GM18498 (cell line): ENCODE measurements at regions not wholly inside any gene's neighbourhood (a gene's known extent, or its start where the extent isn't known, plus 50 kb on each side); places are given as distances from the start of the nearest gene placed in this dataset.

ENCODE experiments used
- ATAC-seq: cut with Tn5 transposase; IDR thresholded peaks from one replicate; pipeline ENCODE4 v1.9.1; 2021; ENCODE audit warnings: mild to moderate bottlenecking, moderate library complexity; ENCODE audit not compliant: unreplicated experiment

- no peak for ATAC-seq
Measured at GRCh38 chr4:15270201-15270600, 157.6 kb upstream of the C1QTNF7 start.

- no peak for ATAC-seq
Measured at GRCh38 chr4:15286041-15286440, 141.8 kb upstream of the C1QTNF7 start.

DNA sequence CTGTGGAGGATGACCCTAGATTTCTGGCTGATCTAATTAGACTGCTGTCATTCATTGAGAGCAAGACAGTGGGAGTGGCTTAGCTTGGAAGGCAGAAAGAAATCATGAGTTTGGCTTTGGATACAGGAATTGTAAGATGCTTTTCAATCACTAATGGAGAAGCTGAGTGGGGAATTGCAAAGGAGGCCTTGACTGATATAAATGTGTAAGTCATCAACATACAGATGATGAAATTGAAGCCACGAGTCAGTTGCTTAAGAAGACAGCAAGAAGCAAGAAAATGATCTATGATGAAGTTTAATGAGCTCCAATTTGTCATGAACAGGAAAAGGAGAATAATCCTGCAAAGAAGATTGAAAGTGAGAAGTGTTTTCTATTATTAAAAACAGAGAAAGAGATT is 136.7 kb upstream of the C1QTNF7 start:
- no peak for ATAC-seq

- no peak for ATAC-seq
Measured at GRCh38 chr4:15293711-15294110, 134.1 kb upstream of the C1QTNF7 start.

DNA sequence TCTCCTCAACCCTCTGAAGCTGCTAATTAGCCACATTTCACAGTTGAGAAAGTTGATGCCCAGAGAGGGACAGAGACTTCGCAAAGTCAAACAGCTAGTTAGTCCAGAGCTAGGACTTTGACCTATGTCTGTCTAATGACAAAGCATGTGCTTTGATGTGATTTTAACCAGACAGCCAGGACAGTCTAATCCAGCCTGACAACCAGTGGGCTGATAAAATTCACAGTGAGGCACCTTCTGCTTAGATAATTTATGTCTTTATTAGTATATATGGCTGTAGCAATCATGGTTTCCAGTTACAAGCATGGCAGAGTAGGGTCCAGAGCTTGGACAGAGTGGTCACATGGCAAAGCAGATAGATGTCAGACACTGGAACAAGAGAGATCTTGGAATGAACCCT is 133.6 kb upstream of the C1QTNF7 start:
- no peak for ATAC-seq

- ATAC-seq, result no peak
Measured at GRCh38 chr4:15294832-15295231, 133.0 kb upstream of the C1QTNF7 start.

DNA sequence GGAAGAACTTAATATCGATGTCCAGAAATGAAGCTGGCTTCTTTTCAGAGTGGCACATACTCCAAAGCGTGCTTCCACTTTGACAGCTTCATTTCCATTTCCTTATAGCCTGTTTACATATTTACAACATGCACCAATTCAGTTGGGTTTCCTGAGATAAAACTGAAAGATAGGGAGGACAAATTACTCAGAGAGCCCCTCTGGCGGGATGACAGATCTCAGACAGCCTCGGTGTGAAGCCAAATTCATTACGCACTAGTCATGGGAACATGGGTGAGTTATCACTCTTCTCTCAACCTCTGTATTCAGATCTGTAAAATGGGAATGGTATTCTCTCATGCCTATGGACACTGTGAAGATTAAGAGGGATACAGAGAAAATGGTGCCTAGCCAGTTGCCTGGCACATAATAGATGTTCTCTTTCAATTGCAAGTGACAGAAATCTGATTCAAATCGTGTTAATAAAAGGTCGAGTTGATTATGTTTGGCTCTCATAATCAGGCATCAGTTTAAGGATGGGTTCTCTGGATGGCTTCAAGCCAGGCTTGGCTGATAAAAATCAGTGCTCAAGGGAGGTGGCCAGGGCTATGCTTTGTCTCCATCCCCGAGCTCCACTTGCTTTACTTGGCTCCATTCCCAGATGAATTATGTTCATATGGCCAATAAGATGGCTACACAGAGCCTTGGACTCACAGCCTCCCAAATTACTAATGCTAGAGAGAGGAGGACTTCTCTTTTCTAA is 132.2 kb upstream of the C1QTNF7 start:
- no peak for ATAC-seq

DNA sequence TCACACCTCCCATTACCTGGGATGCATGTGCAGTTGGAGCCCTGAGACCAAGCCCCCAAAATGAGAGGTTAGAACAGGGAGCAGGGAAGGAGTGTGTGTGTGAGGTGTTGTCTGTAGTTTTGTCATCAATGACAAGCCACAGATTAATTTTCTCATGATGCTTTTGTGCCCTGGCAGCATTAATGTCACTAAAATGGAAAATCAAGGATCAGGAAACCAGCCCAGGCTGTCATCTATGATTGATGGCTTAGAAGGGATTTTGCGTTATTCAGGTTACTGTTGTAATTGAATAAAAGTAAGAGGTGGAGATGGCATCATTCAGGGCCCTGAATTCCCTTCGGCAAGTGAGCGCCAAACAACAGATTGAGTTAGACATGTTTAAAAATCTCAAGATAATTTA is 130.5 kb upstream of the C1QTNF7 start:
- no peak for ATAC-seq

GRCh38 chr4:15299627-15300026 is 128.2 kb upstream of the C1QTNF7 start:
- ATAC-seq, result no peak

DNA sequence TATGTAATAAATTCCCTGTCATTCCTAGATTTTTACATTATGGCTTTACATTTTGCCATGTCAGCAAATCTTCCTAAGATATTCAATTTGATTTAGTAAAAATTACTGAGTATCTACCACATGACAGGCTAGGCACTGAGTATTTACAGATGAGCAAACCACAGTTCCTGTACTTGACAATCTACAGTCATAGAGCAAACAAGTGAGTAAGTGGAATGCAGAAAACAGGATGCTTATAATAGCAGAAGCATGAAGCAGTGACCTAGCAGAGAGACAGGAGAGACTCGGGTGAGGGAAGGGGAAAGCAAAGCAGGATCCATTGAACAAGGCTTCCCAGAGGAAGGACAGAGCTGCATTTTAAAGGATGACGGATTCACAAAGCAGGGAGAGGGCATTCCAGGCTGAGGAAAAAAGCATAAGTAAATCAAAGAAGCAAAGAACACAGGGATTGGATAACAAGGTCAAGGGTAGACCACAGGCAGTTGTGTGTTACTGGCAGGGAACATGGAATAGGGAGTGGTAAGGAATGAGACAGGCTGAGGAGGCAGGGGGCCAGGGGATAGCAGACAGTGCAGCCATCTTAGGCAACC is 124.7 kb upstream of the C1QTNF7 start:
- no peak for ATAC-seq

- no peak for ATAC-seq
Measured at GRCh38 chr4:15314974-15315373, 112.9 kb upstream of the C1QTNF7 start.

DNA sequence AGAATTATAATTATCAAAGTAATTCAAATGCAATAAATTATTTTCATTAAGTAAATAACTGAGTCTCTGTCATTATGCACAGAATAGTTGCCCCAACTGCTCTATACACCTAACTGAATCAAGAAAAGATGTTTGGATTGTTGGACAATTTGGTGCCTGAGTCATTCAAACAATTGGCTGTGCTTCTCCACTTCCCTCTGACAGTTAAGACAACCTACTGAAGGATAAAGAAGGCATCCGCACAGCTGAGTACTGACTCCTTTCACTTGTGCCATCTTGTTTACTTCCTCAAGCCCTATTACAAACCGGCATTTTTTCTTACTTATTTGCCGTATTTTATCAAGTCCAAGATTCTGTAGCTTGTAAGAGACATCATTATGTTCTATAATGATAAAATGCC is 110.6 kb upstream of the C1QTNF7 start:
- no peak for ATAC-seq

DNA sequence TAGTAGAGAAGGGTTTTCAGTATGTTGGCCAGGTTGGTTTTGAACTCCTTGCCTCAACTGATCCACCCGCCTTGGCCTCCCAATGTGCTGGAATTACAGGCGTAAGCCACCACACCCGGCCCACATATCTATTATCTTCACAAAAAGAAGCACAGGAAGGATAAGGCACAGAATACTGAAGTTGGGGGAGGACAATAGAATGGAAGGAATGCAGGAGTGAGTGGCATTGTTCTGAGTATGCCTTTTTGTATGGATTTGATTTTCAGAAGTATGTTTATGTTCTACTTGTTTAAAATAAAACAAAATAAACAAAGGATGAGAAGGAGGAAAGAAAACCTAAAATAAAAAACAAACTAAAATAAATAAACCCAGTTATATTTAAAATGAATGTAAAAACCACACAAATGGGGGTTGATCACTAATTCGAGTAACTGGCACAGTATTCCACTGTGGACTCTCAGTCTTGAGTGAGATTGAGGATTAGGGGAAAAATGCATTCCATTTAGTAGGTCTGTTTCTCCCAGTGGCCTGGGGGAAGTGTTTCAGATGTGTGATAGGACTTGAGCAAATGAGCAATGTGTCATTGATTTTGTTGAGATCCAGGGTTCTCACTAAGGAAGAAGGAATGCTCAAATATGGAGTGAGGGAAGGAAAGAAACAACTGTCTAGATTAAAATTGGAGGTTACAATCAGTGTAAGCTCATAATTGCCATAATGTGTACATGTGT is 109.0 kb upstream of the C1QTNF7 start:
- no peak for ATAC-seq

- ATAC-seq, result no peak
Measured at GRCh38 chr4:15320121-15320678, 107.6 kb upstream of the C1QTNF7 start.

- ATAC-seq, result no peak
Measured at GRCh38 chr4:15322006-15322405, 105.8 kb upstream of the C1QTNF7 start.

- no peak for ATAC-seq
Measured at GRCh38 chr4:15325987-15326386, 101.8 kb upstream of the C1QTNF7 start.

GRCh38 chr4:15327311-15328298 is 100.2 kb upstream of the C1QTNF7 start:
- no peak for ATAC-seq

DNA sequence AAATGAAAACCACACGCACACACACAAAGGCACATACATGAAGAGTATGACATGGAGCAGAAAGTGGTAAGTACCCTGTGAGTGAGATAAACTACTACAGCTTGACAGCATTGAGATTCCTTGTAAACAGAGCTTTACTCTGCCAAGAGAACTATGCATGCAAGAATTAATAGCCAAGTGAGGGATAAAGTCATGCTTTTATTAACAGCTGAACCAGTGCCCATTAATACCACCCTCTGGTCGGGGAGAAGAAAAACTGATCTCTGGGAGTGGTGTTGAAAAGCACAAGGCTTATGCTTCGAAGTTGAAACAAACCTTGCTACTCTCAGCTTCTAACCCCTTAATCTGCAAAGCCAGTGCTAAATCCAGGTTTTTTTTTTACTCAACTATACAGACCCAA is 95.9 kb upstream of the C1QTNF7 start:
- no peak for ATAC-seq

- no peak for ATAC-seq
Measured at GRCh38 chr4:15332377-15332776, 95.5 kb upstream of the C1QTNF7 start.
